Ovary (tissue), 3 donors: ENCODE measurements at regions not wholly inside any gene's neighbourhood (a gene's known extent, or its start where the extent isn't known, plus 50 kb on each side); places are given as distances from the start of the nearest gene placed in this dataset.

ENCODE experiments used
- CTCF ChIP-seq, 3 donors: fragments of 450-650 bp in 2 of 3; fragments of 200-600 bp in 1 of 3; IDR thresholded peaks; one replicate each; pipeline versions ENCODE4 v1.5.1 to v1.8.0; 2016 to 2022; ENCODE audit warnings: antibody characterized with exemption in 3 of 3, mild to moderate bottlenecking in 1 of 3
- EP300 ChIP-seq: sonication (generic); formaldehyde crosslinking; IDR thresholded peaks from one replicate; pipeline ENCODE4 v1.6.1; 2017; ENCODE audit warnings: antibody characterized with exemption
- POLR2A ChIP-seq: fragments of 450-650 bp; IDR thresholded peaks from one replicate; pipeline ENCODE4 v1.6.1; 2017; ENCODE audit warnings: antibody characterized with exemption, mild to moderate bottlenecking, moderate library complexity
- donor health status: DM: no; HTN: no; CAD: no.

DNA sequence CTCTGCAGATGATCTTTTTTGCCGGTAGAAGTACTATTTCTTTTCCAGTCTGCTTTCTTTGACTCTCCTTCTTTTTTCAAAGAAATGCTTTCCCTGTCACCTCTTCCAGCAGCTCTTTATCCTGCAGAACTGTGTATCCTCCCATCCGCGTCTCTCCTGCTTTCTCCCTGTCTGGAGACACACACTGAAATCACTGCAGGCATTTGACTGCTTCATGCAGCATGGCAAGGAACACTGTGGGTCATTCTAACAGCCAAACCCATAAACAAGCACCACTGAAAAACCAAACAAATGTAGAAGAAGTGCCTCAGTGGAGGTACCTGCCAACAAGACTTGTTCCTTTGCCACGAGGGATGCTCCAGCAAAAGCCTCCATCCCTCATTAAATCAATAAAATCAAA, 403.7 kb upstream of the CITED2 start:
- TF ChIP-seq CTCF (IDR thresholded peaks at IDR 0.05) (no peak), POLR2A (no peak), EP300 (no peak)
